Activated naive CD8-positive, alpha-beta T cell treated with anti-CD3 and anti-CD28 coated beads, Interleukin-2, amount 50 U/mL, for 16 hours (primary cell): ENCODE measurements at regions not wholly inside any gene's neighbourhood (a gene's known extent, or its start where the extent isn't known, plus 50 kb on each side); places are given as distances from the start of the nearest gene placed in this dataset.

Experiments used
- DNase-seq: peaks from one replicate; pipeline ENCODE4 v3.0.0-alpha.2; 2020; ENCODE audit warnings: low read depth, low spot score

DNA sequence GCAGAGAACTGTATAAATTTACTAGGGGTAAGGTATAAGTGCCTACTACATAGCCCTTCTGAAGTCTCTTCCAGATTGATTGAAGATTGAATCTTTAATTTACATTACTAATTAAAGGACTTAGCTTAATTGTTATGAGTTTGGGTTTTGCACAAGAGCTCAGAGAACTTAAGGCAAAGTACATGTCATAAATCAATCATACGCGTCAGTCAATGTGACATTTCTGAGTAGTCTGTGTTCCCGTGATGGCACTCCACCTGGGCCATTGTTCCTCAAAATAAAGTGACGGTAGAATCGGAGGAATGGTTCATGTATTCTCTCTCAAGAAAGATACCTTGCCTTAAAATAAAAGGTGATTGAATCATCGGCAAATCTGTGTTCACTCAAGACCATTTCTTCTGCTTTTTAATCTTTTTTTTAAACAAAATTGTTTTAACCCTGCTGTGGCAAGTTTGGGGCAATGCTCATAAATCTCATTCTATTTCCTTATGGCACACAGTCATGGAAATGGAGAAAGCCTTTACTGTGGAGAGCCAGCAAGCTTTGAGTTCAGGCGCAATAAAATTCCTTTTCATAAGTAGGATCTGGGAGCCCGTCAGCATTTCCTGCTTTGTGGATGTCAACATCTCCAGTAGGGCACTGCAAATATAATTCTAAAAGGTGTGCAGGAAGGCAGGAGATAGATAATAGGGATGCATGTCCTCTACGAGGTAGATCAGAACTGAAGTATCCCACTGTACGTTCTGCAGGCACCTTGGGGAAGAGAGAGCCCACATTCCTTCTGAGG is 427.4 kb downstream of the GATA3 start:
- no peak for DNase-seq

DNA sequence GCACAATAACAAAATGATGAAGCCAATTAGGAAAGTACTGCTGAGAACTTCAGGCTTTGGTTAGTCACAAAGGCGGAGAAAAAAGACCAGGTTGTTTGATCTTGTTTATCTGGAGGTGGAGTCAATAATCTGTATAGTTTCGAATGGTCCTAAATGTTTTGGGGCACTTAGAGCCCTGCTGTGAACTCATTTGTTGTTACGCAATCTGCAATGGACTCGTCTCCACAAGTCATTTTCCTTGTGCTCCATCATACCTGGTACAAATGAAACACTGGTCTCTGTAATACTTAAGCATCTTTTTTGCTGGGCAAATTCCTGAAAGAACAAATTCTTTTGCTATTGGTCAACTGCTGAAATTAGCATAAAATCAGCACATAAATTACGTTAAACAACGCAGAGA is 430.5 kb downstream of the GATA3 start:
- no peak for DNase-seq

DNA sequence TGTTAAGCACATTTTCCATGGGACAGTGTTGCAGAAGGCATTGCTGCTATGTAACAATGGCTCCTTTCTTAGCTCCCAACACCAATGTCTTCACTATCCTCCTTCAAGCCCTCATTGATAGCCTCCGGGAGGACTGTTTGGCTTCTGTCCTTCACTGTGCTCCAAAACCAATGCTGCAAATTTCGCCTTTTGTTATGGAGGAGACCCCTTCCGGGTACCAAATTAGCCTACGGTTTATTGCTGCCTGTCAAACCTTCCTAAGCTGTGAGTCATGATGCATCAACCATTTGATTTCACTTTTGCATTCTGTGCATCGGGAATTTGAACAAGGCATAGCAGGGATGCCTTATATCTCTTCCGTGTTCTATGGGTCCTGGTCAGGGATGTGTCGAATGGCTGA is 432.9 kb downstream of the GATA3 start:
- DNase-seq = no peak

DNA sequence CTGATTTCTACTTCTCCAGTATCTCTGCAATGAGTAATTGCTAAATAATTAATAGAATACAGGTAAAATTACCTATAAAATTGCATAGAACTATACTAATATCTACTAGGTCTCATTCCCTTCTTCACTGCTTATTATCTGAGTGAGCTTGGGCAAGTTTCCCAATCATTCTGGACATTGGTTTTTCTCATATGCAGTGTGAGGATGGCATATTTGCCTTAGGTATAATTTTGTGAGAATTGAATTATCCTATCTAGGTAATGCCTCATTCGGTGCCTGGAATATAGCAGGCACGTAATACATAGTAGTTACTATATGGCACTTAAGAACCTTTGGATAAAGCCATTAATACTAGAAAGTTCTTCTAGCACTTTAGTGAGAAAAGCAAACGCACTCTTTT is 434.7 kb downstream of the GATA3 start:
- no peak for DNase-seq

DNA sequence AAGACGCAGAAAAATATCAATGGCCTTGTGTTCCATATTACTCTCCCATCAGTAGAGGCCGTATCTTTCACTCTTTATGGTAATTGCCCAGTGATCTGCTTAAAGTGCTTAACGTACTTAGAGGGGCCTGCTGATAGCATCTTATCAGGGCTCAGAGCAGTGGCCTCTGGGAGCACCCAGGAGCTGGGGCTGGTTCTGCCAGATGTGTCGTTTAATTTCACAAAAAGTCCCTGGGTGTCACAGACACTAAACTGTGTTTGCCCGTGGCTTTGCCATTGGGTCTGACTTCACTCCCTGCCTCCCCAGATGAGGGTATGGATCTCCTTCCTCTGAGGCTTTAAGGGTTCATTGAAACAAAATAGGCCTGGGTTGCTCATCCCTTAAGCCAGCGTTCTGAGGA is 435.3 kb downstream of the GATA3 start:
- no peak for DNase-seq

DNA sequence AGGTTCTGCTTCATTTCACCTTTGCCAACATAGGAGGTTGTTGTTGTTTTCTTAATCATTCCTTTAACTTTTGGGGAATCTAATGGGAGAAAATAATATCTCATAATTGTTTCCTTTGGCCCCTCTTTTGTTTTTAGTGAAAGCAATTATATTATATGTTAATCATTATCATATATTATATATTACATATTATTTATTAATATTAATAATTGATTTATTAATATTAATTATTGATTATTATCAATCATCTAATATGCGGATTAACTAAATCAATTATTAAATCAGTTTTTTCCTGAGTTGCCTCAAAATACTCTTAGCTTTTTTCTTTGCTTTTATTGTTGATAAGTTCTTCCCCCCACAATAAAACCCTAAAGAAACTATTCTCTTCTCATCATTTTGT is 443.8 kb downstream of the GATA3 start:
- no peak for DNase-seq

DNA sequence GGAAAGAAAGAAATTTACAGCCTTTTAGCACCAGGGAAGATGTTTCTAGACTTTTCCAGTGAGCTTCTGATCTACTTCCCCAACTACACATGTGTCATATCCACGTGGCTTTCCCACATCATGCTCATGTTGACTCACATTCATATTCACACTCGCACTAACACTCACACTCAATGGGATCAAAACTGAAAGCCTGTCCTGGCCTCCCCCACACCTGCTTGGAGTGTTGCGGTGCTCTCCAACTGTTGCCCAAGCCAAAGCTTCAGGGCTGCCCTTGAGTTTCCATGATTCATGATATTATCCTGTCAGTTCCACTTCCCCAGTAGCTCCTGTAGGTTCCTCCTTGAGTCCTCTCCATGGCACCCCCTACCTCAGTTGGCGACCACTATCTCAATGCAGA is 444.4 kb downstream of the GATA3 start:
- DNase-seq = no peak

DNA sequence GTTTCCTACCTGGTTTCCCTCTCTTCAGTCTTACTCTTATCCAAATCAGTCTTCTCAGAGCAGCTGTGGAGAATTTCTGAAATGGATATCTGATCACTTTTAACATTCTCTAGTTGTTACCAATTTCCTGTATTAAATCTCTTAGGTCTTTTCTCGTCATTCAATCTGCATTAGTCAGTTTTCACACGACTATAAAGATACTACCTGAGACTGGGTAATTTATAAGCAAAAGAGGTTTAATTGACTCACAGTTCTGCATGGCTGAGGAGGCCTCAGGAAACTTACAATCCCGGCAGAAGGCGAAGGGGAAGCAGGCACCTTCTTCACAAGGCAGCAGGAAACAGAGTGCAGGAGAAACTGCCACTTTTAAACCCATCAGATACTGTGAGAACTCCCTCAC is 444.8 kb downstream of the GATA3 start:
- DNase-seq = no peak

DNA sequence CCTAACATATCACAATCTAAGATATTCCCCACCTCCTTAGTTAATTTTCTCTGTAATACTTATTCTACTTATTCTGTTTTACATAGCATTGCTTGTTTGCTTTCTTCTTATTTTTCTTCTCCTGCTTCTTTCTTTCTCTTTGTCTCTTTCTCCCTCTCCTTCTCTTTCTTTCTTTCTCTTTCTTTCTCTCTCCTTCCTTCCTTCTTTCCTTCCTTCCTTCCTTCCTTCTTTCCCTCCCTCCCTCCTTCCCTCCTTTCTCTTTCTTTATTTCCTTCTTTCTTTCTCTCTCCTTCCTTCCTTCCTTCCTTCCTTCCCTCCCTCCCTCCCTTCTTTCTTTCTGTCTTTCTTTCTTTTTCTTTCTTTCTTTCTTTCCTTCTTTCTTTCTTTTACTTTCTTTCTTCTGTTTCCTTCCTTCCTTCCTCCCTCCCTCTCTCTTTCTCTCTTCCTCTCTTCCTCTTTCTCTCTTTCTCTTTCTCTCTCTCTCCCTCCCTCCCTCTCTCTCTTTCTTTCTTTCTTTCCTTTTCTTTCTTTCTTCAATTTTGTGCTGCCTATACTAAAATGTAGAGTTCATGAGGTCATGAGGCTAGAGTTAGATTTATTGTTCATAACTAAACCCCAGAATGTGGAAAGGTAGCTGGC is 445.4 kb downstream of the GATA3 start:
- DNase-seq = no peak

DNA sequence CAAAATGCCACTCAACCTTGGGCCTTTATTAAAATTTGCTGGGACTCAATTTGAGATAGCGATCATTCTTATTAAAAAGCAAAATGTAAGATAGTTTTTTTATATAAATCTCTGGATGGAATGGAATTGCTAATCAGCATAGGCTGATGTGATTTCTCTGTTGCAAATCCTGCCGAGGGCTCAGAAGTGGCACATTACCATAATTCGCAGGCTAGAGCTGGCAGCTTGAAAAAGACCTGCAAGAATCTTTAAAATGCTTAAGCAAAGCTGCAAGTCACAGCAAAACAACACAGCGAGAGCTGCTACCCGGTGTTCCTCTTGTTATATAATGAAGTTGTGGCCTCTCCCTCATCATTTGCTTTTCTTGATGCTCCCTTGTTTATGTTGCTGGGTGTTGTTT is 448.1 kb downstream of the GATA3 start:
- no peak for DNase-seq

DNA sequence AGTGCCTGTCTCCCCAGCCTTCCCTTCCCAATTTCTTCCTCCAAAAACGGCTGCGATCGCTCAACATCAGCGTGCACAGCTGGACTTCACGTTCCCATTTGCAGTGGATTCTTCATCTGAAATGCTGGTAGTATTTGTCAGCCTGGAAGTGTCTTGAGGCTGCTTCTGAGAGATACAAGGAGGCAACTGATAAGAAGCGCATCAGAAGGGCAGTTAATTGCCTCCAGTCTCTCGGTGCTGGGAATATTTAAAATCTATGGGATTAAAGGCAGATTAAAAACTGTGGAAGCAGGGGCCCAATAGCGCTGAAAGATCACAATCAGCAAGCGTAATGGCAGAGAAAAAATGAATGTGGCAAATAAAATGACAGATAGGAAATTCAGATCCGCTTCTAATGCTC is 450.0 kb downstream of the GATA3 start:
- no peak for DNase-seq

DNA sequence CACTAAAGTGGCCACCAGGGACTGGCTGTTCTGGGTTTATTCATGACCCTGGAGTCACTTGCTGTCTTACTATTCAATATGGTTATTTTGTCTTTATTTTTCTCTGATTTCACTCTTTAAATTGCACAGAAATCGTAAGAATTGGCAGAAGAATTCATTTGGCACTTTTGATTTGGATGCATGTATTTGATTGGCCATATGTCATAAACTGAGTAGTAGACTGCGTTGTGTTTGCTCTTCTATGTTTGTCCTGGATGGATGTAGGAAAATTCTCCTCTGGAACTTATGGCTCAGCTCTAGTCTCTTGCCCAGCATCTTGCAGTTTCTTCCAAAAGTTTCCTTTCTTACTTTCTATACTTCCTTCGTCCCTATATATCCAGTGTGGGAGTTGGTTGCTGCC is 452.7 kb downstream of the GATA3 start:
- no peak for DNase-seq

DNA sequence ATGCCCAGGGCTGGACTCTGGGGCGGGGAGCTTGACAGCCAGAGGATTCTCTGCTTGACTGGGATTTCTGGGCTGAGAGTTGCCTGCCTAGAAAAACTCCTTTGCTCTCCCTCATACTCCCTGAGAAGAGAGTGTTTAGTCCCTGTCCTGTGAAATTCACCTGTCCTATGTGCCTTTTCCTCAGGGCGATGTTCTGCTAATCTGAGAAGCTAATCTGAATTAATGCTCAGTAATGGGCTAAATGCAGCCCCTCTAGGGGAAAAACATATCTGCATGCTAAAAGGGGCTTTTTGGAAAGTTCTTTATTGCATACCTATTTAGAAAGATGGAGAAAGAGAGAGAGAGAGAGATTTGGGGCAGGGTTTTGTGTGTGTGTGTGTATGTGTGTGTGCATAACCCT is 454.4 kb downstream of the GATA3 start:
- DNase-seq = no peak

DNA sequence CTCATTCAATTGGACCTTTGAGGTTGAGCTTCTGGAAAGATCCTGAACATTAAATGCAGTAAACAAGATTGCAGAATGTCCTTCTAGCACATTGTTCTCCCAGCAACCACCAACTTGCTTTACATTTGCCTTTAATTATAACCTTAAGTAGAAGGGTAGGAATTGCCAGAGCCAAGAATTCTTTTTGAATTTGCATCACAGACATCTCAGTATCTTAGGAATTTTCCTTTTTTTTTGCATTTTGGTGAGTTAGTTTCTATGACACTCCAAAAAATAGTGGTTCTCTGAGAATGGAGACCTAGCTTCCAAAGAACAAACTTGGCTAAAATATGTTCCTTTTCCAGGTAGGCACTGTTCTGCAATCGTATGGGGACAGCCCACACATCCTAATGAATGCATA is 456.0 kb downstream of the GATA3 start:
- no peak for DNase-seq

DNA sequence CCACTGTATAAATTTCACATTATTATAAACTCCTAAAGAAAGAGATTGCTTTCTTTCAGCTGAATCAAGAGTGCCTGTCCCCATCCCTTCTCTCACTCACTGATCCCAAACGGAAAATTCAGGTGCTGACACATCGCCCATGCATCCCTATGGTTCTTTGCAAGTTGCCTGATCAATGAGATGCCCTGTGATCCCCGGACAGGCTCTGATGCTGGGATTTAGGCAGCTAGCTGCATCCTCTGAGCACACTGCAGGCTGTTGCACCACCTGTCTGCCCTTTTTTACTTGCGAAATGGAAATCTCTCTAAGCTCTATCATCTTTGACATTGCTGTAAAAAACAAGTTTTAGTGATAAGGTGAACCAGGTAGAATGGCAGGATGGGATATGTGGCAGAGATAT is 456.5 kb downstream of the GATA3 start:
- DNase-seq = no peak

DNA sequence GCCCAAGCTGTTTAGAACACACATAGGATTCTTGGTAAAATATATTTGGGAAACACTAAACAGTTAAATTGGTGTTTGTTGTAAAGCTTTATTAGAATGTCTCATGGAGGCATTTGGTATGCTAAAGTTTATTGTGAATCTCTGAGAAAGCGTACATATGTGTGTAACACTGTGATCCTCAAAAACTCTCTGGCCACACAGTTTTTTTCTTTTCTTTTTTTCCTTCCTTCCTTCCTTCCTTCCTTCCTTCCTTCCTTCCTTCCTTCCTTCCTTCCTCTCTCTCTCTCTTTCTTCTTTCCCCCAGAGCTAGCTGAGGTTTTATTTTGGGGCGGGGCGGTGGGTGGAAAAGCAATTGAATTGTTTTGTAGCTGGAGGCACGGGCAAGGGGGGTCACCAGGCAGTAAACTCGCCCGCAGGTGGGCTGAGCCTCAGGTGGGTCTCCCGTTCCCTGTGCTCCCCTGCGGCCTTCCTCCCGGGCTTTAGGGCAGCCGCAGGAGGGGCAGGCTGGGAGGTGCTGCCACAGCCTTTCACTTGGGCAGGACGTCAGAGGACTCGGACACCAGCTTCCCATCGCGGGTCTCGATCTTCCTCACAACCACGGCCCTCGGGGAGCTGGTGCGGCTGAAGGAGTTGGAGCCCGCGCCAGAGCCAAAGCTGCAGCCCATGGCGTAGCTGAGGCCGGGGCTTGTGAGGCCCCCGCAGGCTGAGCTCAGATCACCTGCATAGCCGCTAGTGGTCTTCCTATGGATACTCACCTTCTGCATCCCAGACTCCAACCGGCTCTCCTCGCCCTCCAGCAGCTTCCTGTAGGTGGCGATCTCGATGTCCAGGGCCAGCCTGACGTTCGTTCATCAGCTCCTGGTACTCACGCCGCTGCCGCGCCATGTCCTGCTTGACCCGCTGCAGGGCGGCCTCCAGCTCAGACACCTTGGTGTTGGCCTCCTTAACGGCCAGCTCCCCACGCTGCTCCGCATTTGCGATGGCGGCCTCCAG is 459.0 kb downstream of the GATA3 start:
- DNase-seq = no peak

DNA sequence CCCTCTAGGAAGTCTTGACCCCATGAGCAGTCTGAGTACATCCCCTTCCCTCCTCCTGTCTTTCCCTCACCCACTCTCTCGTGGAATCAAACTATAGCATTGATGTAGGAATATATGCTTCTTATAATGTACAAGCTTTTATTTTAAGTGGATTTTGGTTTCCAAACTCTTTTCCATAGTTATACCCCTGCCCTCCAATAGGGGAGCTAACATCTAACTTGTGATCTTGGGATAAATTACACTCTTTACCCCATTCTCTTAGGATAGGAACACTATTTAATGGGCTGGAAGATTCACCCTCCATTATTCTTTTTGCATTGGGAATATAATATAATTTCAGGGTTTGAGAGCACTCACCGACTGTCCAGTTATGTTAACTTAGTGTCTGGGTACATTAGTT is 465.9 kb downstream of the GATA3 start:
- no peak for DNase-seq

DNA sequence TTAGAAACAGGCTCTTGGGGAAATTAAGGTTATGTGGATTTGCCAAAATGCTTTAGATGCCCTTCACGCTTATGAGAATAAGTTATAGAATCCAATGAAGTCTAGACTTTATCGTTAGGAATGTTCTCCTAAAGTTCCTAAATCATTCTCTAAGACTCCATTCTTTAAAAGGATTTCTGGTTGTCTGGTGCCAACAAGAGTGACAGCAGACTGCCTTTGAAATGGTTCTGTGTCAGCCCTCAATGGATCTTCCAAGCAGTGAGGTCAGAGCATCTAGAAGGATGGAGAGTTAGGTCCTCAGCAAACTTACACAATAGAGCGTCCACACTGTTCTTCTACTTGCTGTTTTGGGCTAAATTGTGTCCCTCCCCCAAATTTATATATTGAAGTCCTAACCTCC is 473.3 kb downstream of the GATA3 start:
- no peak for DNase-seq

DNA sequence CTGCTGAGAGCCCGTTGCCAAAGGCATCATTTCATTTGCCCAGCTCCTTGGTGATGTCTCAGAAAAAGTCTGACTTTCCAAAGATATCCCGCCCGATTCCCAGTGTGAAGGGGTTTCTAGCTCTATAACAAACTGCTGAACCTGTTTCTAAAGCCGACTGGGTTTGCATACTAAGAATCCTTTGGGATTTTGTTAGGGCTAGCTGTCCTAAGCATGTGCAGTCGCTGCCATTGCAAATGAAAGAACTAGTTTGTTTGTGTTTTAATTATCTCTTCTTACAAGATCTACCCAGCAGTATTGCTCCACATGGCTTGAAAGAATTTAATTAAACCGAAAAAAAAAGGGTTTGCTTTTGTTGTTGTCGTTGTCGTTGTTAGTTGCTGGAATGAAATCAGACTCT is 476.6 kb downstream of the GATA3 start:
- DNase-seq = no peak

DNA sequence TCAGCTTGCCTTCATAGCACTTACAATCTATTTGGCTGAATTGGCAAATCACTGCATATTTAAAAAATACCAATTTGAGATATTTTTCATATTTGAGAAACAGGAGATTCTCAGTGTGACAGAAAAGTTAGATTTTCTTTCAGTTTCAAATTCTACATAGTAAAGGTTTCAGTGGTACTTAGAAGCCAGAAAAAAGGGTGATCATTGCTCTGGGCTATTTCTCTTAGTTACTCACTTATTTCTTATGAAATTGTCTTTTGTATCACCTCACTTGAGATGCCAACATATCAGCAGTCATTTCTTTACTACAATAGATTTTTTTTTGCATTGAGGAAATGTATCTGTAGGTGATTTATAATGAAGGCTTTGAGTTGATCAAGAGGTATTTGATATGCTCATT is 478.2 kb downstream of the GATA3 start:
- no peak for DNase-seq

DNA sequence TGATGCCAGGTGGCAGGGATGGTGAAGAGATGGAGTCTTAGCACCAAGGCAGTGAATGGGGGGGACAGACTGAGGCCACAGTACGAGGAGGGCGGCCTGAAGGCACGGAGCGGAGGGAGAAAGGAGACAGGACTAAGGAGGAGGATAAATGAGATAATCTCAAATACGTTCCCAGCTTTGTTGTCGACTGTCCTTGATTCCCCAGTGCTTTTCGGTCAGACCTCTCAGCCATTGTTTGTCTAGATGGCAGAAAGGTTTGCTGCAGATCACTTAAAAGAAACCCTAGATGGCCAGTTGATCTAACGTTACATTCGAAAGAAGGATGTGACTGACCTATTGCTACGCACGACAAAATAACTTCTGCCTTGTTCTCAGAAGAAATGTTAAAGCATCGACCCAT is 479.0 kb downstream of the GATA3 start:
- no peak for DNase-seq

DNA sequence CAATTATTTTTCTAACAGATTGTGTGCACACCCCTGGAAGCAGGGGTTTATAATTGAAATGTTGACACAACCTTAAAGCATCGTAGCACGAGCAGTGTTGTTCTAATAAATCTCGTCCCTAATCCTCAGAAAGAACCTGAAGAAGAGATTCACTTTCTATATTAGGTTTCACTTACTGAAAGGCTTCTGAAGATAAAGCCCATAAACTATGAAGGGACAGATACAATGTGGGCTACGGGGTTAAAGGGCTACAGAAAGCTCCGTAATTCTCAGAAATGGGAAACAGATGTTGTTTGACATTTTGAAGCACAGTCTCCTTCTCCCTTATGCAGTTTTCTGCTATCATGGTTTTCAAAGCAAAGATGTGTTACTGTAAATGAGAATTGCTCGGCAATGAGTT is 479.6 kb downstream of the GATA3 start:
- no peak for DNase-seq
